HG03565 (cell line): ENCODE measurements at regions not wholly inside any gene's neighbourhood (a gene's known extent, or its start where the extent isn't known, plus 50 kb on each side); places are given as distances from the start of the nearest gene placed in this dataset.

ENCODE experiments used
- ATAC-seq: cut with Tn5 transposase; IDR thresholded peaks from one replicate; pipeline ENCODE4 v1.9.1; 2021; ENCODE audit warnings: mild to moderate bottlenecking, moderate library complexity; ENCODE audit not compliant: unreplicated experiment

- ATAC-seq: peak; percentile 41
Measured at GRCh38 chr17:72421128-72422092, 300.6 kb downstream of the SOX9 start.

- ATAC-seq: peak; percentile 17
Measured at GRCh38 chr17:72422204-72422504, 301.3 kb downstream of the SOX9 start.

GRCh38 chr17:72422505-72423285 lies 301.9 kb downstream of the SOX9 start:
- ATAC-seq: peak; percentile 33

- no peak for ATAC-seq
Measured at GRCh38 chr17:72423286-72423589, 302.4 kb downstream of the SOX9 start.

GRCh38 chr17:72423718-72424117 lies 302.9 kb downstream of the SOX9 start:
- no peak for ATAC-seq

- no peak for ATAC-seq
Measured at GRCh38 chr17:72424505-72425117, 303.8 kb downstream of the SOX9 start.

GRCh38 chr17:72425133-72425793 lies 304.4 kb downstream of the SOX9 start:
- no peak for ATAC-seq

- ATAC-seq: no peak
Measured at GRCh38 chr17:72425794-72426168, 305.0 kb downstream of the SOX9 start.

GRCh38 chr17:72426321-72426720 lies 305.5 kb downstream of the SOX9 start:
- no peak for ATAC-seq

GRCh38 chr17:72426948-72427760 lies 306.3 kb downstream of the SOX9 start:
- ATAC-seq: no peak

GRCh38 chr17:72427761-72428109 lies 306.9 kb downstream of the SOX9 start:
- no peak for ATAC-seq

- ATAC-seq: no peak
Measured at GRCh38 chr17:72429066-72429638, 308.3 kb downstream of the SOX9 start.

- ATAC-seq: no peak
Measured at GRCh38 chr17:72430611-72431432, 310.0 kb downstream of the SOX9 start.

- no peak for ATAC-seq
Measured at GRCh38 chr17:72432143-72432621, 311.4 kb downstream of the SOX9 start.

- no peak for ATAC-seq
Measured at GRCh38 chr17:72432881-72433280, 312.1 kb downstream of the SOX9 start.

- ATAC-seq: no peak
Measured at GRCh38 chr17:72433797-72434196, 313.0 kb downstream of the SOX9 start.

- ATAC-seq: no peak
Measured at GRCh38 chr17:72434581-72434980, 313.8 kb downstream of the SOX9 start.

GRCh38 chr17:72434991-72435618 lies 314.3 kb downstream of the SOX9 start:
- ATAC-seq: no peak

- ATAC-seq: no peak
Measured at GRCh38 chr17:72438783-72439182, 318.0 kb downstream of the SOX9 start.
